Keratinocyte (primary cell): ENCODE measurements at regions not wholly inside any gene's neighbourhood (a gene's known extent, or its start where the extent isn't known, plus 50 kb on each side); places are given as distances from the start of the nearest gene placed in this dataset.
"Not testable (repeated sequence)": the region's sequence is repeated elsewhere in the genome, so short reads cannot be mapped to it uniquely, and the experiment has no call there.

Experiments used
- DNase-seq: peaks from one replicate; pipeline ENCODE4 v3.0.0-alpha.2; 2011; ENCODE audit warnings: low read depth, missing footprints, low spot score
- FAIRE-seq: peaks from 2 replicates; lab custom pipeline; 2011; peaks lifted over from hg19 to GRCh38; lab: Jason Lieb, UNC
- H2AFZ ChIP-seq: 2 replicates; pipeline ENCODE4 v1.6.0; 2012; ENCODE audit warnings: low read length, control low read depth, inconsistent platforms; ENCODE audit not compliant: control insufficient read depth
- H3K27ac ChIP-seq: 2 replicates; pipeline ENCODE4 v1.5.1; 2011; ENCODE audit warnings: low read length; ENCODE audit not compliant: control insufficient read depth, insufficient read depth
- H3K27me3 ChIP-seq: 3 replicates; pipeline ENCODE4 v1.6.0; 2011; ENCODE audit warnings: low read length; ENCODE audit not compliant: control insufficient read depth, insufficient read depth; ENCODE audit errors: extremely low read depth
- H3K36me3 ChIP-seq, 2 experiments: 2 replicates in 1 of 2; 3 replicates in 1 of 2; pipeline ENCODE4 v1.5.1; 2011; ENCODE audit warnings: low read length in 2 of 2, mild to moderate bottlenecking in 1 of 2; ENCODE audit not compliant: control insufficient read depth in 2 of 2, insufficient read depth in 2 of 2; ENCODE audit errors: extremely low read depth in 1 of 2
- H3K4me1 ChIP-seq: 3 replicates; pipeline ENCODE4 v1.5.1; 2011; ENCODE audit warnings: low read length; ENCODE audit not compliant: control insufficient read depth, insufficient read depth; ENCODE audit errors: extremely low read depth
- H3K4me2 ChIP-seq: 3 replicates; pipeline ENCODE4 v1.6.0; 2011; ENCODE audit warnings: low read depth, low read length; ENCODE audit not compliant: control insufficient read depth, insufficient read depth; ENCODE audit errors: extremely low read depth
- H3K4me3 ChIP-seq, 3 experiments: fragments of 200-600 bp in 1 of 3; sonication (generic) in 1 of 3; 2 replicates in 2 of 3; 3 replicates in 1 of 3; pipeline ENCODE4 v1.5.1; 2011 to 2016; ENCODE audit warnings: low read length in 3 of 3, mild to moderate bottlenecking in 3 of 3, control low read depth in 2 of 3, inconsistent platforms in 1 of 3, low read depth in 1 of 3, mixed read lengths in 1 of 3, mixed run types in 1 of 3, moderate library complexity in 1 of 3; ENCODE audit not compliant: control insufficient read depth in 2 of 3, insufficient read depth in 2 of 3; ENCODE audit errors: extremely low read depth in 1 of 3
- H3K79me2 ChIP-seq: 2 replicates; pipeline ENCODE4 v1.6.0; 2012; ENCODE audit warnings: low read length; ENCODE audit not compliant: control insufficient read depth, insufficient read depth
- H3K9ac ChIP-seq: 3 replicates; pipeline ENCODE4 v1.6.0; 2011; ENCODE audit warnings: low read length; ENCODE audit not compliant: control insufficient read depth, insufficient read depth; ENCODE audit errors: extremely low read depth
- H3K9me1 ChIP-seq: 3 replicates; pipeline ENCODE4 v1.6.0; 2011; ENCODE audit warnings: low read length; ENCODE audit not compliant: control insufficient read depth, insufficient read depth; ENCODE audit errors: extremely low read depth
- H3K9me3 ChIP-seq: 2 replicates; pipeline ENCODE4 v1.5.1; 2012; ENCODE audit warnings: low read depth, low read length; ENCODE audit not compliant: control insufficient read depth
- H4K20me1 ChIP-seq: 3 replicates; pipeline ENCODE4 v1.6.0; 2011; ENCODE audit warnings: low read length; ENCODE audit not compliant: control insufficient read depth, insufficient read depth; ENCODE audit errors: extremely low read depth
- EZH2 ChIP-seq: IDR thresholded peaks from one replicate; pipeline ENCODE4 v1.6.1; 2012; ENCODE audit warnings: inconsistent platforms, mild to moderate bottlenecking, low read length, moderate library complexity
- dilution Hi-C: fragments of 300-500 bp; cut with MboI; formaldehyde crosslinking; loops from one replicate; pipeline ENCODE4 v1.7.0; 2020; ENCODE audit warnings: low sequenced_read_pairs; ENCODE audit not compliant: extremely low pct_ligation_motif_present
- TF ChIP-seq, protein P1 (sequence below), 3 experiments: IDR thresholded peaks in 1 of 3; conservative IDR thresholded peaks in 1 of 3; optimal IDR thresholded peaks in 1 of 3; 2 replicates in 2 of 3; 3 replicates in 1 of 3; pipeline versions ENCODE3 to v1.5.1; 2011; ENCODE audit warnings: low read length in 3 of 3, mild to moderate bottlenecking in 3 of 3, moderate library complexity in 2 of 3, control low read depth in 1 of 3, inconsistent platforms in 1 of 3; ENCODE audit not compliant: insufficient read depth in 2 of 3; ENCODE audit errors: extremely low read depth in 1 of 3

DNA sequence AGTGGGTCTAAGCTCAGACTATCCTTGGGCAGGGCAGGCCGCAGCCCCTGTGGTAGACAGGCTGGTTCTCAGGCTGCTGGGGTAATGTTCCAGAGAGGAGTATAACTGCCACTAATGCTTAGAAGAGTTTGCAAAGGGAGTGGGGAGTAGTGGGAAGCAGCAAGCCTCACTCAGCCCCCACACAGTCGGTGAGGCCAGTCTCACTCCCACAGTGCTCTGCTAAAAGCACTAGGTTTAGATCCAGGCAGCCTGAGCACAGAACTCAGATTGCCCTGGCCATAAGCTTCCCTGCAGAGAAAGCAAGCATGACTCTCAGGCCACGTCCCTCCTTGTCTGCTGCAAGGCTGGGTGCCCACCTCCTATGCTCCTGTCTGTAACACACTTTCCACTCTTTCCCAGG lies 69.4 kb upstream of the HCN1 start:
- peaks cover 2% of the 10 kb centered on the region for H3K9me3 ChIP-seq
- no peaks in the 10 kb centered on the region for H3K79me2 ChIP-seq
- H3K27me3 ChIP-seq: no peaks in the 10 kb centered on the region
- H3K9me1 ChIP-seq: no peaks in the 10 kb centered on the region
- H3K27ac ChIP-seq: no peak overlapping the region
- no peak overlapping the region for H3K4me2 ChIP-seq
- no peaks in the 10 kb centered on the region for H3K36me3 ChIP-seq
- dilution Hi-C loops: no loop called here
- FAIRE-seq (no peak), DNase-seq (no peak)
- H4K20me1 ChIP-seq: no peaks in the 10 kb centered on the region
- no peak overlapping the region for H2AFZ ChIP-seq
- no peak overlapping the region for H3K9ac ChIP-seq
- no peak overlapping the region for H3K4me3 ChIP-seq
- no peaks in the 10 kb centered on the region for H3K4me1 ChIP-seq
- TF ChIP-seq EZH2: no peak
- TF ChIP-seq, protein P1, sequence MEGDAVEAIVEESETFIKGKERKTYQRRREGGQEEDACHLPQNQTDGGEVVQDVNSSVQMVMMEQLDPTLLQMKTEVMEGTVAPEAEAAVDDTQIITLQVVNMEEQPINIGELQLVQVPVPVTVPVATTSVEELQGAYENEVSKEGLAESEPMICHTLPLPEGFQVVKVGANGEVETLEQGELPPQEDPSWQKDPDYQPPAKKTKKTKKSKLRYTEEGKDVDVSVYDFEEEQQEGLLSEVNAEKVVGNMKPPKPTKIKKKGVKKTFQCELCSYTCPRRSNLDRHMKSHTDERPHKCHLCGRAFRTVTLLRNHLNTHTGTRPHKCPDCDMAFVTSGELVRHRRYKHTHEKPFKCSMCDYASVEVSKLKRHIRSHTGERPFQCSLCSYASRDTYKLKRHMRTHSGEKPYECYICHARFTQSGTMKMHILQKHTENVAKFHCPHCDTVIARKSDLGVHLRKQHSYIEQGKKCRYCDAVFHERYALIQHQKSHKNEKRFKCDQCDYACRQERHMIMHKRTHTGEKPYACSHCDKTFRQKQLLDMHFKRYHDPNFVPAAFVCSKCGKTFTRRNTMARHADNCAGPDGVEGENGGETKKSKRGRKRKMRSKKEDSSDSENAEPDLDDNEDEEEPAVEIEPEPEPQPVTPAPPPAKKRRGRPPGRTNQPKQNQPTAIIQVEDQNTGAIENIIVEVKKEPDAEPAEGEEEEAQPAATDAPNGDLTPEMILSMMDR (optimal IDR thresholded peaks at IDR 0.05 in 1 of 3, IDR thresholded peaks at IDR 0.05 in 1 of 3, conservative IDR thresholded peaks at IDR 0.05 in 1 of 3; ENCODE audit: extremely low read depth in 1 of 3, insufficient read depth in 2 of 3, low read length in 3 of 3): no peak

GRCh38 chr5:45750574-45750973 lies 54.4 kb upstream of the HCN1 start:
- dilution Hi-C loops: no loop called here
- no peaks in the 10 kb centered on the region for H3K9me1 ChIP-seq
- H4K20me1 ChIP-seq: no peaks in the 10 kb centered on the region
- H3K79me2 ChIP-seq: no peaks in the 10 kb centered on the region
- H3K9me3 ChIP-seq: peaks cover 2% of the 10 kb centered on the region
- TF ChIP-seq EZH2: no peak
- TF ChIP-seq, protein P1 (optimal IDR thresholded peaks at IDR 0.05 in 1 of 3, IDR thresholded peaks at IDR 0.05 in 1 of 3, conservative IDR thresholded peaks at IDR 0.05 in 1 of 3; ENCODE audit: extremely low read depth in 1 of 3, insufficient read depth in 2 of 3, low read length in 3 of 3): no peak
- H3K4me1 ChIP-seq: no peaks in the 10 kb centered on the region
- H3K27ac ChIP-seq: no peak overlapping the region
- no peak overlapping the region for H2AFZ ChIP-seq
- no peak overlapping the region for H3K4me3 ChIP-seq
- no peaks in the 10 kb centered on the region for H3K36me3 ChIP-seq
- FAIRE-seq: no peak
- H3K4me2 ChIP-seq: no peak overlapping the region
- no peak overlapping the region for H3K9ac ChIP-seq
- DNase-seq: no peak
- no peaks in the 10 kb centered on the region for H3K27me3 ChIP-seq

DNA sequence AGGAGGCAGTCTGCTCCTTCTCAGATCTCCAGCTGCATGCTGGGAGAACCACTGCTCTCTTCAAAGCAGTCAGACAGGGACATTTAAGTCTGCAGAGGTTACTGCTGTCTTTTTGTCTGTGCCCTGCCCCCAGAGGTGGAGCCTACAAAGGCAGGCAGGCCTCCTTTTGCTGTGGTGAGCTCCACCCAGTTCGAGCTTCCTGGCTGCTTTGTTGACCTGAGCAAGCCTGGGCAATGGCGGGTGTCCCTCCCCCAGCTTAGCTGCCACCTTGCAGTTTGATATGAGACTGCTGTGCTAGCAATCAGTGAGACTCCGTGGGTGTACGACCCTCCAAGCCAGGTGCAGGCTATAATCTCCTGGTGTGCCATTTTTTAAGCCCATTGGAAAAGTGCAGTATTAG lies 52.3 kb upstream of the HCN1 start:
- FAIRE-seq, H3K4me3 ChIP-seq, H3K9me3 ChIP-seq, H4K20me1 ChIP-seq, DNase-seq, H3K4me1 ChIP-seq, H2AFZ ChIP-seq, H3K27ac ChIP-seq, H3K27me3 ChIP-seq, H3K9me1 ChIP-seq, H3K9ac ChIP-seq, H3K36me3 ChIP-seq, H3K4me2 ChIP-seq, dilution Hi-C loops, H3K79me2 ChIP-seq: not testable (repeated sequence)
